K562 (cell line): ENCODE measurements at regions not wholly inside any gene's neighbourhood (a gene's known extent, or its start where the extent isn't known, plus 50 kb on each side); places are given as distances from the start of the nearest gene placed in this dataset.

Source experiments
- ATAC-seq: fragments of 200-7000 bp; cut with Tn5 transposase; 3 replicates; pipeline ENCODE4 v1.9.1; 2020; ENCODE audit warnings: moderate library complexity
- BruUV-seq: library from RNA; stranded (reverse); fragments of 400-500 nt; replicated peaks from 2 replicates; lab custom pipeline; 2021; lab: Mats Ljungman, UMichigan
- CTCF ChIA-PET: fragments of 300-600 bp; formaldehyde crosslinking; extraction: SDS; loops from one replicate; lab custom pipeline; 2021; ENCODE audit warnings: low intra/inter-chr PET ratio; lab: Yijun Ruan, JAX
- POLR2A ChIA-PET: fragments of 300-600, 350-650 bp; sonication (Branson Sonifier 250); formaldehyde crosslinking; extraction: SDS; loops from one replicate; lab custom pipeline; 2021; ENCODE audit warnings: antibody characterized with exemption, inconsistent platforms; lab: Yijun Ruan, JAX
- DNase-seq, 4 experiments: peaks; one replicate each; pipeline versions ENCODE4 v3.0.0 to v3.0.0-alpha.2; 2011 to 2018; ENCODE audit warnings: low spot score in 3 of 4, mixed read lengths in 3 of 4; ENCODE audit errors: extremely low read depth in 1 of 4
- FAIRE-seq: peaks from 2 replicates; lab custom pipeline; 2011; peaks lifted over from hg19 to GRCh38; lab: Jason Lieb, UNC
- H2AFZ ChIP-seq: 2 replicates; pipeline ENCODE4 v1.6.0; 2011; ENCODE audit warnings: low read depth, low read length, control low read depth, inconsistent platforms
- H3K27ac ChIP-seq: fragments of 200-600 bp; 3 replicates; pipeline ENCODE4 v1.8.0; 2011; ENCODE audit warnings: low read depth, mild to moderate bottlenecking, control low read depth, inconsistent platforms, low read length, moderate library complexity, mixed read lengths; ENCODE audit errors: extremely low read depth
- H3K27me3 ChIP-seq, 2 experiments: fragments of 300-600 bp in 1 of 2; 2 replicates in 1 of 2; 3 replicates in 1 of 2; pipeline versions ENCODE4 v1.6.0 to v1.8.0; 2011; ENCODE audit warnings: inconsistent platforms in 2 of 2, low read length in 2 of 2, mild to moderate bottlenecking in 1 of 2, mixed read lengths in 1 of 2, moderate library complexity in 1 of 2; ENCODE audit not compliant: control insufficient read depth in 2 of 2, insufficient read depth in 2 of 2
- H3K36me3 ChIP-seq: fragments of 300-600 bp; 3 replicates; pipeline ENCODE4 v1.8.0; 2011; ENCODE audit warnings: mild to moderate bottlenecking, low read length, inconsistent platforms; ENCODE audit not compliant: control insufficient read depth, insufficient read depth
- H3K4me1 ChIP-seq, 2 experiments: fragments of 200-600 bp in 1 of 2; replicated peaks in 1 of 2; 2 replicates in 1 of 2; 3 replicates in 1 of 2; pipeline versions ENCODE4 v1.5.1 to v1.8.0; 2011; ENCODE audit warnings: inconsistent platforms in 2 of 2, low read length in 2 of 2, mild to moderate bottlenecking in 1 of 2, mixed read lengths in 1 of 2, moderate library complexity in 1 of 2; ENCODE audit not compliant: control insufficient read depth in 2 of 2, insufficient read depth in 2 of 2
- H3K4me2 ChIP-seq: 2 replicates; pipeline ENCODE4 v1.6.1; 2011; ENCODE audit warnings: low read length, control low read depth, inconsistent platforms, mixed read lengths; ENCODE audit not compliant: insufficient read depth
- H3K4me3 ChIP-seq: fragments of 200-600 bp; sonication (generic), shearing (Covaris generic); 2 replicates; pipeline ENCODE4 v1.5.1; 2016; ENCODE audit warnings: control low read depth, inconsistent platforms
- H3K79me2 ChIP-seq: fragments of 200-600 bp; 3 replicates; pipeline ENCODE4 v1.8.0; 2011; ENCODE audit warnings: low read length, inconsistent platforms; ENCODE audit not compliant: control insufficient read depth, insufficient read depth
- H3K9ac ChIP-seq, 2 experiments: 2 replicates each; pipeline versions ENCODE4 v1.6.0 to v1.6.1; 2011; ENCODE audit warnings: low read depth in 2 of 2, low read length in 2 of 2, control low read depth in 1 of 2, inconsistent platforms in 1 of 2, mild to moderate bottlenecking in 1 of 2, mixed read lengths in 1 of 2; ENCODE audit not compliant: insufficient read depth in 1 of 2
- H3K9me1 ChIP-seq: one replicate; pipeline ENCODE4 v1.6.0; 2011; ENCODE audit warnings: inconsistent platforms, mild to moderate bottlenecking, low read length, moderate library complexity; ENCODE audit not compliant: control insufficient read depth, insufficient read depth
- H3K9me3 ChIP-seq: replicated peaks from 2 replicates; pipeline ENCODE4 v1.5.1; 2011; ENCODE audit warnings: low read depth, low read length, inconsistent platforms; ENCODE audit not compliant: control insufficient read depth, insufficient read depth
- H4K20me1 ChIP-seq: replicated peaks from 2 replicates; pipeline ENCODE4 v1.6.1; 2011; ENCODE audit warnings: low read length, inconsistent platforms, mixed read lengths; ENCODE audit not compliant: control insufficient read depth, insufficient read depth
- CBFA2T2 ChIP-seq: fragments of 450-650 bp; conservative IDR thresholded peaks from 2 replicates; pipeline ENCODE4 v1.6.1; 2017; ENCODE audit warnings: mild to moderate bottlenecking
- CBFA2T3 ChIP-seq: fragments of 450-650 bp; IDR thresholded peaks from 2 replicates; pipeline ENCODE4 v1.6.1; 2017
- FOXJ2 ChIP-seq: fragments of 200-800 bp; sonication (Bioruptor generic); IDR thresholded peaks from 2 replicates; pipeline ENCODE4 v1.6.1; 2016; ENCODE audit warnings: missing genetic modification characterization, missing compliant biosample characterization
- KAT7 ChIP-seq: sonication (generic); formaldehyde crosslinking; IDR thresholded peaks from 2 replicates; pipeline ENCODE4 v1.8.0; 2022; ENCODE audit warnings: missing genetic modification reagents, mild to moderate bottlenecking, borderline replicate concordance
- PRDM10 ChIP-seq: fragments of 450-650 bp; IDR thresholded peaks from 2 replicates; pipeline ENCODE4 v1.6.1; 2018; ENCODE audit not compliant: partially characterized antibody
- TFAP4 ChIP-seq: sonication (generic); formaldehyde crosslinking; IDR thresholded peaks from 2 replicates; pipeline ENCODE4 v1.8.0; 2022; ENCODE audit warnings: missing genetic modification reagents, mild to moderate bottlenecking, moderate library complexity, borderline replicate concordance
- UBTF ChIP-seq, 2 experiments: IDR thresholded peaks; 2 replicates each; pipeline ENCODE4 v1.6.1; 2012; ENCODE audit warnings: improper control_type of control experiment in 2 of 2, low read depth in 2 of 2, low read length in 2 of 2, borderline replicate concordance in 1 of 2
- ZMIZ1 ChIP-seq, 2 experiments: fragments of 150-350 bp in 1 of 2; IDR thresholded peaks; 2 replicates each; pipeline ENCODE4 v1.6.1; 2012 to 2016; ENCODE audit warnings: low read depth in 2 of 2, low read length in 2 of 2, mild to moderate bottlenecking in 1 of 2, moderate library complexity in 1 of 2
- ZNF436 ChIP-seq: fragments of 250-450, 450-650 bp; sonication (Bioruptor Pico); formaldehyde crosslinking; IDR thresholded peaks from 2 replicates; pipeline ENCODE4 v1.7.0; 2020; ENCODE audit warnings: mild to moderate bottlenecking
- WGBS: fragments of 100-300 bp; shearing (Covaris generic); methylation state at CpG from one replicate; pipeline ENCODE4 v1.1.6; 2016; ENCODE audit warnings: low coverage, mixed read lengths; ENCODE audit not compliant: insufficient coverage; ENCODE audit errors: missing lambda C conversion rate; 5-methylcytosine and 5-hydroxymethylcytosine counted together
- in situ Hi-C: fragments of 300-500 bp; cut with MboI; formaldehyde crosslinking; loops from 4 replicates; pipeline ENCODE4 v1.15.0; 2018; ENCODE audit warnings: inconsistent platforms, mixed read lengths
- intact Hi-C: fragments of 100-400 bp; cut with micrococcal nuclease; formaldehyde crosslinking; loops from 2 replicates; pipeline ENCODE4 v1.14.2; 2022

GRCh38 chr15:31267161-31268107 is 59.2 kb upstream of the KLF13 start:
- BruUV-seq: no TSS peak
- in situ Hi-C loops (no loop called here), intact Hi-C loops (no loop called here)
- DNase-seq (no peak), ATAC-seq (no peak), FAIRE-seq (no peak)
- H3K4me3 ChIP-seq: no peak overlapping the region
- no peak overlapping the region for H2AFZ ChIP-seq
- peaks cover 0 to 7% of the 10 kb centered on the region in 2 experiments; a peak in 1 of 5 replicates for H3K27me3 ChIP-seq
- H3K9me1 ChIP-seq: no peaks in the 10 kb centered on the region
- peaks cover 2 to 31% of the 10 kb centered on the region in 2 experiments; a peak in 4 of 5 replicates for H3K4me1 ChIP-seq
- ChIA-PET CTCF (no interaction called here), POLR2A (interaction anchor here (0.6 kb wide), 1 partner anchor 206 kb away, joined by 4 read pairs; no protein-coding TSS in a partner anchor)
- H3K27ac ChIP-seq: no peak overlapping the region
- no peaks in the 10 kb centered on the region for H4K20me1 ChIP-seq
- H3K36me3 ChIP-seq: no peaks in the 10 kb centered on the region
- no peak overlapping the region for H3K4me2 ChIP-seq
- no peak overlapping the region; a peak in 1 of 4 replicates for H3K9ac ChIP-seq
- WGBS: 14% methylated on average over 19 of the region's 20 CpGs
- H3K9me3 ChIP-seq: no peaks in the 10 kb centered on the region
- no peaks in the 10 kb centered on the region for H3K79me2 ChIP-seq
- TF ChIP-seq CBFA2T2 (0 out of 2 replicates have a peak, but pooled peaks have one; percentile 6), KAT7 (no peak), PRDM10 (no peak), CBFA2T3 (peak; percentile 27; the same call in 1 of the 2 replicates), UBTF (IDR thresholded peaks at IDR 0.05; ENCODE audit: borderline replicate concordance in 1 of 2, low read depth in 2 of 2, low read length in 2 of 2) (no peak), TFAP4 (CRISPR knock-in tag) (no peak), ZNF436 (CRISPR knock-in tag) (no peak), ZMIZ1 (IDR thresholded peaks at IDR 0.05; ENCODE audit: low read depth in 2 of 2, low read length in 2 of 2) (no peak), FOXJ2 (tag) (no peak)
